Tibial artery (tissue), 4 donors: ENCODE measurements at regions not wholly inside any gene's neighbourhood (a gene's known extent, or its start where the extent isn't known, plus 50 kb on each side); places are given as distances from the start of the nearest gene placed in this dataset.

Experiments
- DNase-seq, 2 donors: peaks; one replicate each; pipeline ENCODE4 v3.0.0-alpha.2; 2019
- H3K27ac ChIP-seq, 2 donors: fragments of 200-600 bp; sonication (generic) in 1 of 2; 1 replicate in 1 of 2; 2 replicates in 1 of 2; pipeline ENCODE4 v1.5.1; 2018 to 2019; ENCODE audit warnings: mild to moderate bottlenecking in 1 of 2
- H3K27me3 ChIP-seq, 2 donors: fragments of 200-600 bp; sonication (generic) in 1 of 2; one replicate each; pipeline versions ENCODE4 v1.5.1 to v1.6.0; 2016 to 2019
- H3K36me3 ChIP-seq, 3 donors: fragments of 200-600 bp; sonication (generic) in 2 of 3; one replicate each; pipeline ENCODE4 v1.5.1; 2016 to 2019; ENCODE audit warnings: mild to moderate bottlenecking in 2 of 3
- H3K4me1 ChIP-seq, 4 donors: fragments of 200-600 bp; sonication (generic) in 2 of 4; 1 replicate in 3 of 4; 2 replicates in 1 of 4; pipeline ENCODE4 v1.5.1; 2016 to 2019
- H3K4me3 ChIP-seq, 2 donors: fragments of 200-600 bp; sonication (generic) in 1 of 2; 1 replicate in 1 of 2; 2 replicates in 1 of 2; pipeline ENCODE4 v1.5.1; 2018 to 2019; ENCODE audit warnings: mild to moderate bottlenecking in 2 of 2
- H3K9me3 ChIP-seq, 3 donors: fragments of 200-600 bp; sonication (generic) in 1 of 3; one replicate each; pipeline ENCODE4 v1.5.1; 2016 to 2019
- intact Hi-C: fragments of 100-400 bp; cut with DNase I; formaldehyde crosslinking; loops from one replicate; pipeline ENCODE4 v1.15.0; 2023; ENCODE audit warnings: low total_unique reads
- TF ChIP-seq, protein P1 (sequence below), 2 experiments: fragments of 200-600 bp in 1 of 2; fragments of 450-650 bp in 1 of 2; IDR thresholded peaks; one replicate each; pipeline ENCODE4 v1.5.1; 2017 to 2019; ENCODE audit warnings: antibody characterized with exemption in 2 of 2, mild to moderate bottlenecking in 1 of 2, moderate library complexity in 1 of 2

DNA sequence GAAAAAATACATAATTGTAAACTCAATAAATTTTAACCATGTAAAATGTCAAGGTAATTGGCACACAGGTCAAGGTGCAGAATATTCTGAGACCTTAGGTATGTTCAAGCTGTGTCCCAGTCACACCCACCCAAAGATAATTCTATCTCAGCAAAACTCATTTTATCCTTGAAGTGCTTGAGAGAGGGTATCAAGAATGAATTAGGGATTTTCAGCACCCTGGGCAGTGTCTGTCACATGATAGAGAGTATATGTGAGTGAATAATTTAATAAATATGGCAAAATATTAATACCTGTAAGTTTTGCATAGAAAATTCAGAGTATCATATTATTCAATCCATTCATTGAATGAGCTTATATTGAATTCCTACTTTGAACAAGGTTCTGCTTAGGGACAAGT, 567.9 kb downstream of the FBXO15 start:
- DNase-seq: no peak
- TF ChIP-seq, protein P1, sequence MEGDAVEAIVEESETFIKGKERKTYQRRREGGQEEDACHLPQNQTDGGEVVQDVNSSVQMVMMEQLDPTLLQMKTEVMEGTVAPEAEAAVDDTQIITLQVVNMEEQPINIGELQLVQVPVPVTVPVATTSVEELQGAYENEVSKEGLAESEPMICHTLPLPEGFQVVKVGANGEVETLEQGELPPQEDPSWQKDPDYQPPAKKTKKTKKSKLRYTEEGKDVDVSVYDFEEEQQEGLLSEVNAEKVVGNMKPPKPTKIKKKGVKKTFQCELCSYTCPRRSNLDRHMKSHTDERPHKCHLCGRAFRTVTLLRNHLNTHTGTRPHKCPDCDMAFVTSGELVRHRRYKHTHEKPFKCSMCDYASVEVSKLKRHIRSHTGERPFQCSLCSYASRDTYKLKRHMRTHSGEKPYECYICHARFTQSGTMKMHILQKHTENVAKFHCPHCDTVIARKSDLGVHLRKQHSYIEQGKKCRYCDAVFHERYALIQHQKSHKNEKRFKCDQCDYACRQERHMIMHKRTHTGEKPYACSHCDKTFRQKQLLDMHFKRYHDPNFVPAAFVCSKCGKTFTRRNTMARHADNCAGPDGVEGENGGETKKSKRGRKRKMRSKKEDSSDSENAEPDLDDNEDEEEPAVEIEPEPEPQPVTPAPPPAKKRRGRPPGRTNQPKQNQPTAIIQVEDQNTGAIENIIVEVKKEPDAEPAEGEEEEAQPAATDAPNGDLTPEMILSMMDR (IDR thresholded peaks at IDR 0.05): no peak
- H3K4me3 ChIP-seq: no peak overlapping the region
- H3K4me1 ChIP-seq: no peaks in the 10 kb centered on the region
- no peaks in the 10 kb centered on the region for H3K36me3 ChIP-seq
- H3K27me3 ChIP-seq: no peaks in the 10 kb centered on the region
- intact Hi-C loops: no loop called here
- H3K27ac ChIP-seq: no peak overlapping the region
- H3K9me3 ChIP-seq: no peaks in the 10 kb centered on the region

DNA sequence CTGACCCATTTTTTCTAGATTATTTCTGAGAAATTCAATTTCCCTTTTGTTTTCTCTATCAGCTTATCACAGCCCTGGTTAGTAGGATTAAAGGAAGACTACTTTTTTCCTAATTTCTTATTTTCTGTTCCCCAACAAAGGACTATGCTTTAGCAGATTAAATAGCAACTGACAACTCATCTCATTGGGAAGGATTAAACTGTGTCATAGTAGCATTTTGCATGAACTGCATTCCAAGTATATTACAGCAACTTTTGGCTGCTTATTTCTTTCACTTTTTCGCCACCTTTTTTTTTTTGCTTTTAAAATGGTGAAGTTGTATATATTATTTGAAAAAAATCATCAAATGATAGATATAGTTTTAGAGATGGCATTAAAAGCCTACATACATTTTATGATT, 570.3 kb downstream of the FBXO15 start:
- TF ChIP-seq, protein P1 (IDR thresholded peaks at IDR 0.05): no peak
- Histone ChIP-seq H3K27ac (no peak overlapping the region), H3K4me1 (no peaks in the 10 kb centered on the region), H3K27me3 (no peaks in the 10 kb centered on the region), H3K4me3 (no peak overlapping the region), H3K9me3 (no peaks in the 10 kb centered on the region), H3K36me3 (no peaks in the 10 kb centered on the region)
- no peak for DNase-seq
- intact Hi-C loops: no loop called here

DNA sequence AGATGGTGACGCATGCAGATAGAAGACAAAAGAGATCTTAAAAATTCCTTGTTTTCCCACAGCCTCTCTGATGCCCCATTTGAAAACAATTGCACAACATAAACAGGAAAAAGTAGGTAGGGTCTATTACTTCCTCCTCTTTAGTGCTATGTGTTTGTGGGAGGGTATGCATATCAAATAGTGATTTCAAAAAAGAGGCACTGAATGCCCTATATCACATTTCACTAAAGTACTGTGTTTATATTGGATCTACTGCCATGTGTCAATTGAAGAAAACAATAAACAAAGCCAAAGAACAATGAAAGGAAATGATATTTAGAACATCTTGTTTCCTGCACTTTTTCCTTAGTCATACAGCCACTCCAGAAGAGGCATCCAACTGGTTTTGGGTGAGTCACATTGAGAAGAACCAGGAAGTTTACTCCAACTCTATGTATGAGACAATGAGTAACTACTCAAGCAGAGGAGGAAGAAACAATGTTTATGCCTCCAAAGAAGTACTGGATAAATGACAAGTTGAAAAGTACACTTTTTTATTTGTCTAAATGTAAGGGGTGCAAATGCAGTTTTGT, 583.6 kb downstream of the FBXO15 start:
- TF ChIP-seq, protein P1 (IDR thresholded peaks at IDR 0.05): no peak
- DNase-seq: no peak
- Histone ChIP-seq H3K27ac (no peak overlapping the region), H3K4me3 (no peak overlapping the region), H3K36me3 (no peaks in the 10 kb centered on the region), H3K9me3 (no peaks in the 10 kb centered on the region), H3K4me1 (no peaks in the 10 kb centered on the region), H3K27me3 (no peaks in the 10 kb centered on the region)
- intact Hi-C loops: no loop called here

DNA sequence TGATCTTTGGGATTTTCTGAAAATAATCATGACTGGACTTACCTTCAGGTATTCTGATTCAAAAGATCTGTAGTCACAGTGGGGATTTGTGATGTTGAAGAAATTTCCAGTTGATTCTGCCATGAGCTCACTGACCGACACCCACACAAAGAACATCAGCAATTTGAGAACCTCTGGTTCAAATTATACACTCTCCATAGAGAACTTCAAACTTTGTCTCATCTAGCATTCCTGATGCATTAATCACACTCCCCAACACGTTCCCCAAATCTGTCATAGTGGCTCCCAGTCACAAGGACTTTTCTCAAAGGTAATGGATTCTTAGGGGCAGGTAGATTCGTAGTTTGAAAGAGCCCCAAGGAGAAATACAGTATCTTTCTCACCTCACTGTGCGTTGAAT, 584.3 kb downstream of the FBXO15 start:
- Histone ChIP-seq H3K9me3 (no peaks in the 10 kb centered on the region), H3K27me3 (no peaks in the 10 kb centered on the region), H3K4me1 (no peaks in the 10 kb centered on the region), H3K36me3 (no peaks in the 10 kb centered on the region), H3K4me3 (no peak overlapping the region), H3K27ac (no peak overlapping the region)
- intact Hi-C loops: no loop called here
- no peak for DNase-seq
- TF ChIP-seq, protein P1 (IDR thresholded peaks at IDR 0.05): no peak

DNA sequence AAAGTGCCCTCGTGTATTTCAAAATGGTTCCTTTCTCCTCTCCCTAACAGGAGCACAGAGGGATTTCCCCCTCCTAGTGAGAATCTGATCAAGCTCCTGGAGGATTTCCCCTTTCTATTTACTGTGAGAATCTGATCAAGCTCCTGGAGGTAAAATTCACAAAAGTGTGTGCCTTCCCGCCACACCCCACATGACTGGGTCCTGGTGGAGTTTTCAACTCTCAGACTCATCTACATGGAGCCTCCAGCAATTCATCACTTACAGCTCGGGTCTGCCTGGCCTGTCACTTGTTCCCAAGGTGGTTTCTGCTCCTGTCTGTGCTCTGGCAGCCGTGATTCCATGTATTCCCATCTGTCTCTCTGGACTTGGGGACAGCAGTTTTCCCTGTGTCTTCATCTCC, 590.7 kb downstream of the FBXO15 start:
- DNase-seq: no peak
- H3K36me3 ChIP-seq: no peaks in the 10 kb centered on the region
- intact Hi-C loops: no loop called here
- H3K27me3 ChIP-seq: no peaks in the 10 kb centered on the region
- H3K4me3 ChIP-seq: no peak overlapping the region
- H3K27ac ChIP-seq: no peak overlapping the region
- H3K4me1 ChIP-seq: no peaks in the 10 kb centered on the region
- TF ChIP-seq, protein P1 (IDR thresholded peaks at IDR 0.05): no peak
- no peaks in the 10 kb centered on the region for H3K9me3 ChIP-seq

DNA sequence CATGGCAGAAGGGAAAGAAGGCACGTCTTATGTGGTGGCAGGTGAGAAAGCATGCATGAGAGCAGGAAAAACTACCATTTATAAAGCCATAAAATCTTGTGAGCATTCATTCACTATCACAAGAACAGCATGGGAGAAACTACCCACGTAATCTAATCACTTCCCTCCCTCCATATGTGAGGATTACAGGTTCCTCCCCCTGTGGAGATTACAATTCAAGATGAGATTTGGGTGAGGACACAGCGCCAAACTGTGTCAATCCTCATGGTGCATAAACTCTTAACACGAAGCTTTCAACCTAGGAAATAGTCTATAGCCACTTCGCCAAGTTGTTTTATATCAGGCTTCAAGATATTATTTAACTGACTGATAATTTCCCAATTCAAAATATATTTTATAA, 595.5 kb downstream of the FBXO15 start:
- no peaks in the 10 kb centered on the region for H3K9me3 ChIP-seq
- DNase-seq: no peak
- H3K4me3 ChIP-seq: no peak overlapping the region
- no peaks in the 10 kb centered on the region for H3K36me3 ChIP-seq
- no peak overlapping the region for H3K27ac ChIP-seq
- intact Hi-C loops: no loop called here
- TF ChIP-seq, protein P1 (IDR thresholded peaks at IDR 0.05): no peak
- H3K27me3 ChIP-seq: no peaks in the 10 kb centered on the region
- H3K4me1 ChIP-seq: no peaks in the 10 kb centered on the region
